ENCODE measurements at regions not wholly inside any gene's neighbourhood (a gene's known extent, or its start where the extent isn't known, plus 50 kb on each side); places are given as distances from the start of the nearest gene placed in this dataset.

DNA sequence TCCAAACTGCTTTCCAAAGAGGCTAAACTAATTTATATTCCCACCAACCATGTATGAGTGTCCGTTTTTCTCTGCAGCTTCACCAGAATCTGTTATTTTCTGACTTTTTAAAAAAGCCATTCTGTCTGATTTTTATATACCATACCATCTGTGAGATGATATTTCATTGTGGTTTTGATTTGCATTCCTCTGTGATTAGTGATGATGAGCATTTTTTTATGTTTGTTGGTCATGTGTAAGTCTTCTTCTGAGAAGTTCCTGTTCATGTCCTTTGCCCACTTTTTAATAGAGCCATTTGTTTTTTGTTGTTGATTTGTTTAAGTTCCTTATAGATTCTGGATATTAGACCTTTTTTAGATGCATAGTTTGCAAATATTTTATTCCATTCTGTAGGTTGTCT, 179.4 kb upstream of the ALCAM start:
- Histone ChIP-seq H3F3A (ENCODE audit: low read depth) (no peaks in the 10 kb centered on the region), H4K20me1 (ENCODE audit: low read depth) (no peaks in the 10 kb centered on the region), H3K9ac (no peak overlapping the region), H3K4me1 (no peaks in the 10 kb centered on the region), H3K27ac (no peak overlapping the region), H3K4me2 (no peak overlapping the region), H2AFZ (replicated peaks) (no peak overlapping the region), H3K4me3 (no peak overlapping the region), H3K27me3 (no peaks in the 10 kb centered on the region), H3K36me3 (no peaks in the 10 kb centered on the region), H3K9me3 (ENCODE audit: low read depth) (no peaks in the 10 kb centered on the region), H3K79me2 (ENCODE audit: low read depth) (no peaks in the 10 kb centered on the region)
- peaks cover 2% of the 10 kb centered on the region for H3K27me3 Mint-ChIP-seq (ENCODE audit: insufficient read depth, low read depth)
- H3K4me3 Mint-ChIP-seq: no peak overlapping the region
- DNase-seq (ENCODE audit: low spot score): no peak
- TF ChIP-seq CTCF (IDR thresholded peaks at IDR 0.05) (no peak), EZH2 (IDR thresholded peaks at IDR 0.05) (no peak), EZH2phosphoT487 (IDR thresholded peaks at IDR 0.05) (no peak)
- peaks cover 15% of the 10 kb centered on the region for H3K9me3 Mint-ChIP-seq
- no peak overlapping the region for H3K27ac Mint-ChIP-seq
- H3K36me3 Mint-ChIP-seq: no peaks in the 10 kb centered on the region
- no peaks in the 10 kb centered on the region for H3K4me1 Mint-ChIP-seq

DNA sequence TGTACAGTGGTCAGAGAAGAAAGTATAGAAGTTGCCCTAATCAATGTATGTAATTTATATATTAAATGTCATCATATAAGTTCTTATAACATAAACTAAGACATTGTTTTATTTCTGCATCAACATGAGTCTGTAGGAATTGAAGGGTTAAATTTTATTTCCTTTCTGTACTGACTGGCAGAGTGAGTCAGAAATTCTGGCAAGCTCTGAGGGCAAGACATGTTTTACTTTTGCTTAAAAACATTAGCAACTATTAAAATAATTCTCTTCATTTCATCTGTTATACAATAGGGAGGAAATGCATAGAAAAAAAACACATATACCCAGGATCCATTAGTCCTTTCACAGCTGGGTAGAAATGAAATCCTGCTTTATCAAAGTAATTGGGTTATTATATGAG, 171.4 kb upstream of the ALCAM start:
- H3K4me2 ChIP-seq: no peak overlapping the region
- H3K36me3 ChIP-seq: no peaks in the 10 kb centered on the region
- no peaks in the 10 kb centered on the region for H3K4me1 ChIP-seq
- H3K27ac ChIP-seq: no peak overlapping the region
- TF ChIP-seq EZH2phosphoT487 (IDR thresholded peaks at IDR 0.05): no peak
- no peak for TF ChIP-seq EZH2 (IDR thresholded peaks at IDR 0.05)
- no peak for TF ChIP-seq CTCF (IDR thresholded peaks at IDR 0.05)
- no peak overlapping the region for H3K9ac ChIP-seq
- no peaks in the 10 kb centered on the region for H3K27me3 ChIP-seq
- Mint-ChIP-seq H3K27me3 (ENCODE audit: insufficient read depth, low read depth) (peaks cover 2% of the 10 kb centered on the region), H3K27ac (no peak overlapping the region), H3K4me3 (no peak overlapping the region), H3K9me3 (peaks cover 5% of the 10 kb centered on the region), H3K4me1 (no peaks in the 10 kb centered on the region), H3K36me3 (no peaks in the 10 kb centered on the region)
- H2AFZ ChIP-seq (replicated peaks): no peak overlapping the region
- H3F3A ChIP-seq (ENCODE audit: low read depth): no peaks in the 10 kb centered on the region
- no peak overlapping the region for H3K4me3 ChIP-seq
- no peaks in the 10 kb centered on the region for H4K20me1 ChIP-seq (ENCODE audit: low read depth)
- no peaks in the 10 kb centered on the region for H3K79me2 ChIP-seq (ENCODE audit: low read depth)
- DNase-seq (ENCODE audit: low spot score): no peak
- no peaks in the 10 kb centered on the region for H3K9me3 ChIP-seq (ENCODE audit: low read depth)

GRCh38 chr3:105197863-105198262, 168.8 kb upstream of the ALCAM start:
- no peaks in the 10 kb centered on the region for H3K79me2 ChIP-seq (ENCODE audit: low read depth)
- no peak for TF ChIP-seq EZH2phosphoT487 (IDR thresholded peaks at IDR 0.05)
- TF ChIP-seq EZH2 (IDR thresholded peaks at IDR 0.05): no peak
- no peak for TF ChIP-seq CTCF (IDR thresholded peaks at IDR 0.05)
- peak overlapping the region; percentile 14 for H2AFZ ChIP-seq (replicated peaks)
- no peak for DNase-seq (ENCODE audit: low spot score)
- H4K20me1 ChIP-seq (ENCODE audit: low read depth): no peaks in the 10 kb centered on the region
- H3K27ac Mint-ChIP-seq: no peak overlapping the region
- H3K4me1 Mint-ChIP-seq: no peaks in the 10 kb centered on the region
- H3K36me3 ChIP-seq: no peaks in the 10 kb centered on the region
- H3K27me3 ChIP-seq: no peaks in the 10 kb centered on the region
- no peaks in the 10 kb centered on the region for H3F3A ChIP-seq (ENCODE audit: low read depth)
- H3K9me3 Mint-ChIP-seq: peaks cover 3% of the 10 kb centered on the region
- no peaks in the 10 kb centered on the region for H3K4me1 ChIP-seq
- no peaks in the 10 kb centered on the region for H3K9me3 ChIP-seq (ENCODE audit: low read depth)
- H3K4me3 ChIP-seq: no peak overlapping the region
- H3K36me3 Mint-ChIP-seq: no peaks in the 10 kb centered on the region
- no peak overlapping the region for H3K9ac ChIP-seq
- no peak overlapping the region for H3K4me2 ChIP-seq
- peaks cover under 1% of the 10 kb centered on the region for H3K27me3 Mint-ChIP-seq (ENCODE audit: insufficient read depth, low read depth)
- no peak overlapping the region for H3K4me3 Mint-ChIP-seq
- H3K27ac ChIP-seq: no peak overlapping the region

DNA sequence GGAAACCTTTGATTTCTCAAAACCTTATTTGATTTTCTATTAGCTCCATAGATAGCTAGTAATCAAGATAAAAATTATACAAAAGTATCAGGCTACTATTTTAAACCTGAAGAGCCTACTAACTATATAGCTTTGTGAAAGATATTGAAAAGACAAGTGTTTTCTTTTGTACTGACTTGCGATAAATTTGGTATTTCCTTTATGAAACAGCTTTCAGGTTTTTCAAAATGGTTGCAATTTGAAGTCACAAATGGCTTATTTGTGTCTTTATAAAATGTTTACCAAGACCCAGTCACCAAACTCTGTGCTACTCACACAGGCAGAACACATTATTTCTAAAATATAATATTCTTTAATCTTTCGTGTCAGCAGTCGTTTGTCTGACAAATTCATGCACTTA, 167.5 kb upstream of the ALCAM start:
- no peaks in the 10 kb centered on the region for H3K9me3 ChIP-seq (ENCODE audit: low read depth)
- Mint-ChIP-seq H3K4me3 (no peak overlapping the region), H3K36me3 (no peaks in the 10 kb centered on the region), H3K9me3 (peaks cover 2% of the 10 kb centered on the region), H3K27me3 (ENCODE audit: insufficient read depth, low read depth) (no peaks in the 10 kb centered on the region), H3K4me1 (no peaks in the 10 kb centered on the region), H3K27ac (no peak overlapping the region)
- TF ChIP-seq EZH2phosphoT487 (IDR thresholded peaks at IDR 0.05) (no peak), EZH2 (IDR thresholded peaks at IDR 0.05) (no peak), CTCF (IDR thresholded peaks at IDR 0.05) (no peak)
- H3K36me3 ChIP-seq: no peaks in the 10 kb centered on the region
- no peak for DNase-seq (ENCODE audit: low spot score)
- H3K79me2 ChIP-seq (ENCODE audit: low read depth): no peaks in the 10 kb centered on the region
- no peaks in the 10 kb centered on the region for H3F3A ChIP-seq (ENCODE audit: low read depth)
- H3K27ac ChIP-seq: no peak overlapping the region
- H4K20me1 ChIP-seq (ENCODE audit: low read depth): no peaks in the 10 kb centered on the region
- no peaks in the 10 kb centered on the region for H3K4me1 ChIP-seq
- H3K4me2 ChIP-seq: no peak overlapping the region
- H3K4me3 ChIP-seq: no peak overlapping the region
- H3K9ac ChIP-seq: no peak overlapping the region
- no peak overlapping the region for H2AFZ ChIP-seq (replicated peaks)
- H3K27me3 ChIP-seq: no peaks in the 10 kb centered on the region

Measured in neural progenitor cell (in vitro differentiated cells).